Muscle of back (tissue), 3 donors: ENCODE measurements at regions not wholly inside any gene's neighbourhood (a gene's known extent, or its start where the extent isn't known, plus 50 kb on each side); places are given as distances from the start of the nearest gene placed in this dataset.

Experiments
- DNase-seq, 3 donors: peaks; one replicate each; pipeline versions ENCODE4 v3.0.0 to v3.0.0-alpha.2; 2013

- no peak for DNase-seq
Measured at GRCh38 chr20:24106150-24106800, 117.7 kb upstream of the GGTLC1 start.

- DNase-seq, result no peak
Measured at GRCh38 chr20:24102749-24103333, 114.3 kb upstream of the GGTLC1 start.

GRCh38 chr20:24102290-24102689 is 113.7 kb upstream of the GGTLC1 start:
- DNase-seq, result no peak

GRCh38 chr20:24100370-24101011 is 111.9 kb upstream of the GGTLC1 start:
- DNase-seq, result peak in 2 of 3 donors; percentile 40 to 60

- no peak for DNase-seq
Measured at GRCh38 chr20:24098886-24099285, 110.3 kb upstream of the GGTLC1 start.

- no peak for DNase-seq
Measured at GRCh38 chr20:24097506-24098245, 109.1 kb upstream of the GGTLC1 start.

GRCh38 chr20:24096864-24097450 is 108.4 kb upstream of the GGTLC1 start:
- no peak for DNase-seq

- no peak for DNase-seq
Measured at GRCh38 chr20:24096264-24096663, 107.7 kb upstream of the GGTLC1 start.

GRCh38 chr20:24095756-24096155 is 107.2 kb upstream of the GGTLC1 start:
- no peak for DNase-seq

GRCh38 chr20:24095303-24095702 is 106.7 kb upstream of the GGTLC1 start:
- no peak for DNase-seq

- DNase-seq, result no peak
Measured at GRCh38 chr20:24089576-24089975, 101.0 kb upstream of the GGTLC1 start.

- no peak for DNase-seq
Measured at GRCh38 chr20:24086121-24086520, 97.5 kb upstream of the GGTLC1 start.

- DNase-seq, result no peak
Measured at GRCh38 chr20:24084281-24084680, 95.7 kb upstream of the GGTLC1 start.

- no peak for DNase-seq
Measured at GRCh38 chr20:24081077-24081476, 92.5 kb upstream of the GGTLC1 start.

GRCh38 chr20:24079661-24080412 is 91.3 kb upstream of the GGTLC1 start:
- no peak for DNase-seq

GRCh38 chr20:24077145-24077544 is 88.6 kb upstream of the GGTLC1 start:
- DNase-seq, result no peak

- DNase-seq, result no peak
Measured at GRCh38 chr20:24070679-24071078, 82.1 kb upstream of the GGTLC1 start.

GRCh38 chr20:24066076-24066700 is 77.6 kb upstream of the GGTLC1 start:
- DNase-seq, result no peak

- DNase-seq, result no peak
Measured at GRCh38 chr20:24064915-24065314, 76.3 kb upstream of the GGTLC1 start.

GRCh38 chr20:24064092-24064491 is 75.5 kb upstream of the GGTLC1 start:
- no peak for DNase-seq

GRCh38 chr20:24063100-24063499 is 74.5 kb upstream of the GGTLC1 start:
- DNase-seq, result no peak
